Spinal cord (tissue), 9 donors: ENCODE measurements at regions not wholly inside any gene's neighbourhood (a gene's known extent, or its start where the extent isn't known, plus 50 kb on each side); places are given as distances from the start of the nearest gene placed in this dataset.
"Not testable (repeated sequence)": the region's sequence is repeated elsewhere in the genome, so short reads cannot be mapped to it uniquely, and the experiment has no call there.

Source experiments
- DNase-seq, 6 donors: peaks; one replicate each; pipeline versions ENCODE4 v3.0.0 to v3.0.0-alpha.2; 2013 to 2015; ENCODE audit warnings: low spot score in 6 of 6, low read depth in 4 of 6
- H3K27ac ChIP-seq: one replicate; pipeline ENCODE4 v1.5.1; 2013; ENCODE audit warnings: low read depth, low read length, control low read depth
- H3K27me3 ChIP-seq: one replicate; pipeline ENCODE4 v1.6.1; 2013; ENCODE audit warnings: low read length; ENCODE audit not compliant: control insufficient read depth, insufficient read depth
- H3K36me3 ChIP-seq: one replicate; pipeline ENCODE4 v1.6.1; 2013; ENCODE audit warnings: low read length; ENCODE audit not compliant: control insufficient read depth, insufficient read depth
- H3K4me1 ChIP-seq: one replicate; pipeline ENCODE4 v1.6.1; 2013; ENCODE audit warnings: low read length; ENCODE audit not compliant: control insufficient read depth, insufficient read depth
- H3K4me3 ChIP-seq: one replicate; pipeline ENCODE4 v1.5.1; 2013; ENCODE audit warnings: low read depth, low read length, control low read depth
- H3K9me3 ChIP-seq: one replicate; pipeline ENCODE4 v1.6.1; 2013; ENCODE audit warnings: low read length; ENCODE audit not compliant: control insufficient read depth, insufficient read depth
- WGBS: methylation state at CpG from one replicate; pipeline ENCODE4 v1.1.5; 2013; ENCODE audit warnings: missing lambda C conversion rate; ENCODE audit not compliant: insufficient coverage; 5-methylcytosine and 5-hydroxymethylcytosine counted together
- donor health status: healthy.

GRCh38 chrX:121381915-121382314 lies 334.5 kb downstream of the GLUD2 start:
- not testable (repeated sequence) for H3K27me3 ChIP-seq, H3K27ac ChIP-seq
- no CpG with 5 or more reads among the region's 7 CpGs for WGBS

GRCh38 chrX:121389976-121390714 lies 342.7 kb downstream of the GLUD2 start:
- DNase-seq: no peak
- no peaks in the 10 kb centered on the region for H3K4me1 ChIP-seq
- WGBS: 54% methylated on average over 2 of the region's 4 CpGs
- no peak overlapping the region for H3K4me3 ChIP-seq
- H3K27me3 ChIP-seq: no peaks in the 10 kb centered on the region
- H3K9me3 ChIP-seq: no peaks in the 10 kb centered on the region
- H3K27ac ChIP-seq: no peak overlapping the region
- no peaks in the 10 kb centered on the region for H3K36me3 ChIP-seq

More at GRCh38 chrX:121381915-121382314, 334.5 kb downstream of the GLUD2 start:
- not testable (repeated sequence) for H3K36me3 ChIP-seq, DNase-seq, H3K9me3 ChIP-seq, H3K4me1 ChIP-seq, H3K4me3 ChIP-seq

GRCh38 chrX:121405826-121406225 lies 358.4 kb downstream of the GLUD2 start:
- Histone ChIP-seq H3K4me3 (no peak overlapping the region), H3K27me3 (no peaks in the 10 kb centered on the region), H3K36me3 (no peaks in the 10 kb centered on the region), H3K9me3 (no peaks in the 10 kb centered on the region), H3K4me1 (no peaks in the 10 kb centered on the region), H3K27ac (no peak overlapping the region)
- 86% methylated on average over 1 of the region's 4 CpGs for WGBS
- DNase-seq: no peak

- Histone ChIP-seq H3K27me3 (no peaks in the 10 kb centered on the region), H3K36me3 (no peaks in the 10 kb centered on the region), H3K27ac (no peak overlapping the region), H3K9me3 (no peaks in the 10 kb centered on the region), H3K4me3 (no peak overlapping the region), H3K4me1 (no peaks in the 10 kb centered on the region)
- no peak for DNase-seq
- 61% methylated on average over 3 of the region's 5 CpGs for WGBS
Observed at GRCh38 chrX:121407627-121408026, 360.2 kb downstream of the GLUD2 start.

GRCh38 chrX:121431514-121431913 lies 384.1 kb downstream of the GLUD2 start:
- WGBS: 92% methylated on average over 26 of the region's 27 CpGs
- H3K9me3 ChIP-seq, DNase-seq, H3K27me3 ChIP-seq, H3K4me1 ChIP-seq, H3K27ac ChIP-seq, H3K36me3 ChIP-seq, H3K4me3 ChIP-seq: not testable (repeated sequence)

GRCh38 chrX:121433289-121433688 lies 385.9 kb downstream of the GLUD2 start:
- no peaks in the 10 kb centered on the region for H3K4me1 ChIP-seq
- no peak for DNase-seq
- no peaks in the 10 kb centered on the region for H3K9me3 ChIP-seq
- no peak overlapping the region for H3K27ac ChIP-seq
- no peaks in the 10 kb centered on the region for H3K27me3 ChIP-seq
- no CpG with 5 or more reads among the region's 1 CpG for WGBS
- H3K36me3 ChIP-seq: no peaks in the 10 kb centered on the region
- no peak overlapping the region for H3K4me3 ChIP-seq

- H3K27me3 ChIP-seq, H3K4me3 ChIP-seq, H3K4me1 ChIP-seq, DNase-seq, H3K27ac ChIP-seq, H3K9me3 ChIP-seq, H3K36me3 ChIP-seq: not testable (repeated sequence)
- WGBS: 94% methylated on average over 22 of the region's 23 CpGs
Observed at GRCh38 chrX:121437666-121438065, 390.3 kb downstream of the GLUD2 start.

- WGBS: no CpG with 5 or more reads among the region's 1 CpG
- DNase-seq: no peak
- Histone ChIP-seq H3K4me3 (no peak overlapping the region), H3K27ac (no peak overlapping the region), H3K9me3 (no peaks in the 10 kb centered on the region), H3K36me3 (no peaks in the 10 kb centered on the region), H3K27me3 (no peaks in the 10 kb centered on the region), H3K4me1 (no peaks in the 10 kb centered on the region)
Observed at GRCh38 chrX:121455890-121456289, 408.5 kb downstream of the GLUD2 start.

GRCh38 chrX:121456315-121456714 lies 408.9 kb downstream of the GLUD2 start:
- Histone ChIP-seq H3K36me3 (no peaks in the 10 kb centered on the region), H3K4me1 (no peaks in the 10 kb centered on the region), H3K27me3 (no peaks in the 10 kb centered on the region), H3K27ac (no peak overlapping the region), H3K4me3 (no peak overlapping the region), H3K9me3 (no peaks in the 10 kb centered on the region)
- no peak for DNase-seq
- WGBS: no CpG with 5 or more reads among the region's 3 CpGs

- H3K9me3 ChIP-seq: no peaks in the 10 kb centered on the region
- no peaks in the 10 kb centered on the region for H3K27me3 ChIP-seq
- no CpG with 5 or more reads among the region's 1 CpG for WGBS
- H3K27ac ChIP-seq: no peak overlapping the region
- no peak for DNase-seq
- no peaks in the 10 kb centered on the region for H3K36me3 ChIP-seq
- no peaks in the 10 kb centered on the region for H3K4me1 ChIP-seq
- H3K4me3 ChIP-seq: no peak overlapping the region
Observed at GRCh38 chrX:121457096-121457495, 409.7 kb downstream of the GLUD2 start.
